ENCODE measurements at regions not wholly inside any gene's neighbourhood (a gene's known extent, or its start where the extent isn't known, plus 50 kb on each side); places are given as distances from the start of the nearest gene placed in this dataset.

- DNase-seq (ENCODE audit: low read depth) = peak; percentile 9
- in situ Hi-C loops (cut with HindIII; ENCODE audit: low sequenced_read_pairs) = no loop called here
- TF ChIP-seq CTCF (IDR thresholded peaks at IDR 0.05; ENCODE audit: low read depth, low read length, missing control alignments) = no peak
- H3K4me3 ChIP-seq (ENCODE audit: low read depth, low read length) = peak overlapping the region; percentile 55
These were observed 150.5 kb upstream of the PRSS16 start for GRCh38 chr6:27096834-27097511.

- no peak for TF ChIP-seq CTCF (IDR thresholded peaks at IDR 0.05; ENCODE audit: low read depth, low read length, missing control alignments)
- no peak overlapping the region for H3K4me3 ChIP-seq (ENCODE audit: low read depth, low read length)
- in situ Hi-C loops (cut with HindIII; ENCODE audit: low sequenced_read_pairs) = no loop called here
- no peak for DNase-seq (ENCODE audit: low read depth)
These were observed 148.5 kb upstream of the PRSS16 start for GRCh38 chr6:27098956-27099355.

- TF ChIP-seq CTCF (IDR thresholded peaks at IDR 0.05; ENCODE audit: low read depth, low read length, missing control alignments) = no peak
- no peak overlapping the region for H3K4me3 ChIP-seq (ENCODE audit: low read depth, low read length)
- in situ Hi-C loops (cut with HindIII; ENCODE audit: low sequenced_read_pairs) = no loop called here
- no peak for DNase-seq (ENCODE audit: low read depth)
These were observed 146.6 kb upstream of the PRSS16 start for GRCh38 chr6:27100921-27101320.

- no peak for TF ChIP-seq CTCF (IDR thresholded peaks at IDR 0.05; ENCODE audit: low read depth, low read length, missing control alignments)
- in situ Hi-C loops (cut with HindIII; ENCODE audit: low sequenced_read_pairs) = no loop called here
- no peak overlapping the region for H3K4me3 ChIP-seq (ENCODE audit: low read depth, low read length)
- DNase-seq (ENCODE audit: low read depth) = no peak
These were observed 145.7 kb upstream of the PRSS16 start for GRCh38 chr6:27101824-27102223.

- in situ Hi-C loops (cut with HindIII; ENCODE audit: low sequenced_read_pairs) = no loop called here
- no peak for TF ChIP-seq CTCF (IDR thresholded peaks at IDR 0.05; ENCODE audit: low read depth, low read length, missing control alignments)
- DNase-seq (ENCODE audit: low read depth) = no peak
- no peak overlapping the region for H3K4me3 ChIP-seq (ENCODE audit: low read depth, low read length)
These were observed 141.1 kb upstream of the PRSS16 start for GRCh38 chr6:27106382-27106781.

- in situ Hi-C loops (cut with HindIII; ENCODE audit: low sequenced_read_pairs) = no loop called here
- DNase-seq (ENCODE audit: low read depth) = no peak
- H3K4me3 ChIP-seq (ENCODE audit: low read depth, low read length) = no peak overlapping the region
- TF ChIP-seq CTCF (IDR thresholded peaks at IDR 0.05; ENCODE audit: low read depth, low read length, missing control alignments) = no peak
These were observed 135.8 kb upstream of the PRSS16 start for GRCh38 chr6:27111743-27112142.
